K562 (cell line): ENCODE measurements at regions not wholly inside any gene's neighbourhood (a gene's known extent, or its start where the extent isn't known, plus 50 kb on each side); places are given as distances from the start of the nearest gene placed in this dataset.

Experiments
- ATAC-seq: fragments of 200-7000 bp; cut with Tn5 transposase; 3 replicates; pipeline ENCODE4 v1.9.1; 2020; ENCODE audit warnings: moderate library complexity
- BruUV-seq: library from RNA; stranded (reverse); fragments of 400-500 nt; replicated peaks from 2 replicates; lab custom pipeline; 2021; lab: Mats Ljungman, UMichigan
- CTCF ChIA-PET: fragments of 300-600 bp; formaldehyde crosslinking; extraction: SDS; loops from one replicate; lab custom pipeline; 2021; ENCODE audit warnings: low intra/inter-chr PET ratio; lab: Yijun Ruan, JAX
- POLR2A ChIA-PET: fragments of 300-600, 350-650 bp; sonication (Branson Sonifier 250); formaldehyde crosslinking; extraction: SDS; loops from one replicate; lab custom pipeline; 2021; ENCODE audit warnings: antibody characterized with exemption, inconsistent platforms; lab: Yijun Ruan, JAX
- DNase-seq, 4 experiments: peaks; one replicate each; pipeline versions ENCODE4 v3.0.0 to v3.0.0-alpha.2; 2011 to 2018; ENCODE audit warnings: low spot score in 3 of 4, mixed read lengths in 3 of 4; ENCODE audit errors: extremely low read depth in 1 of 4
- FAIRE-seq: peaks from 2 replicates; lab custom pipeline; 2011; peaks lifted over from hg19 to GRCh38; lab: Jason Lieb, UNC
- H2AFZ ChIP-seq: 2 replicates; pipeline ENCODE4 v1.6.0; 2011; ENCODE audit warnings: low read depth, low read length, control low read depth, inconsistent platforms
- H3K27ac ChIP-seq: fragments of 200-600 bp; 3 replicates; pipeline ENCODE4 v1.8.0; 2011; ENCODE audit warnings: low read depth, mild to moderate bottlenecking, control low read depth, inconsistent platforms, low read length, moderate library complexity, mixed read lengths; ENCODE audit errors: extremely low read depth
- H3K27me3 ChIP-seq, 2 experiments: fragments of 300-600 bp in 1 of 2; 2 replicates in 1 of 2; 3 replicates in 1 of 2; pipeline versions ENCODE4 v1.6.0 to v1.8.0; 2011; ENCODE audit warnings: inconsistent platforms in 2 of 2, low read length in 2 of 2, mild to moderate bottlenecking in 1 of 2, mixed read lengths in 1 of 2, moderate library complexity in 1 of 2; ENCODE audit not compliant: control insufficient read depth in 2 of 2, insufficient read depth in 2 of 2
- H3K36me3 ChIP-seq: fragments of 300-600 bp; 3 replicates; pipeline ENCODE4 v1.8.0; 2011; ENCODE audit warnings: mild to moderate bottlenecking, low read length, inconsistent platforms; ENCODE audit not compliant: control insufficient read depth, insufficient read depth
- H3K4me1 ChIP-seq, 2 experiments: fragments of 200-600 bp in 1 of 2; replicated peaks in 1 of 2; 2 replicates in 1 of 2; 3 replicates in 1 of 2; pipeline versions ENCODE4 v1.5.1 to v1.8.0; 2011; ENCODE audit warnings: inconsistent platforms in 2 of 2, low read length in 2 of 2, mild to moderate bottlenecking in 1 of 2, mixed read lengths in 1 of 2, moderate library complexity in 1 of 2; ENCODE audit not compliant: control insufficient read depth in 2 of 2, insufficient read depth in 2 of 2
- H3K4me2 ChIP-seq: 2 replicates; pipeline ENCODE4 v1.6.1; 2011; ENCODE audit warnings: low read length, control low read depth, inconsistent platforms, mixed read lengths; ENCODE audit not compliant: insufficient read depth
- H3K4me3 ChIP-seq: fragments of 200-600 bp; sonication (generic), shearing (Covaris generic); 2 replicates; pipeline ENCODE4 v1.5.1; 2016; ENCODE audit warnings: control low read depth, inconsistent platforms
- H3K79me2 ChIP-seq: fragments of 200-600 bp; 3 replicates; pipeline ENCODE4 v1.8.0; 2011; ENCODE audit warnings: low read length, inconsistent platforms; ENCODE audit not compliant: control insufficient read depth, insufficient read depth
- H3K9ac ChIP-seq, 2 experiments: 2 replicates each; pipeline versions ENCODE4 v1.6.0 to v1.6.1; 2011; ENCODE audit warnings: low read depth in 2 of 2, low read length in 2 of 2, control low read depth in 1 of 2, inconsistent platforms in 1 of 2, mild to moderate bottlenecking in 1 of 2, mixed read lengths in 1 of 2; ENCODE audit not compliant: insufficient read depth in 1 of 2
- H3K9me1 ChIP-seq: one replicate; pipeline ENCODE4 v1.6.0; 2011; ENCODE audit warnings: inconsistent platforms, mild to moderate bottlenecking, low read length, moderate library complexity; ENCODE audit not compliant: control insufficient read depth, insufficient read depth
- H3K9me3 ChIP-seq: replicated peaks from 2 replicates; pipeline ENCODE4 v1.5.1; 2011; ENCODE audit warnings: low read depth, low read length, inconsistent platforms; ENCODE audit not compliant: control insufficient read depth, insufficient read depth
- H4K20me1 ChIP-seq: replicated peaks from 2 replicates; pipeline ENCODE4 v1.6.1; 2011; ENCODE audit warnings: low read length, inconsistent platforms, mixed read lengths; ENCODE audit not compliant: control insufficient read depth, insufficient read depth
- ADNP ChIP-seq: fragments of 200-800 bp; sonication (Bioruptor generic); IDR thresholded peaks from 2 replicates; pipeline ENCODE4 v1.6.1; 2016; ENCODE audit warnings: missing genetic modification characterization, missing compliant biosample characterization
- DDX20 ChIP-seq: fragments of 450-650 bp; IDR thresholded peaks from 2 replicates; pipeline ENCODE4 v1.6.1; 2016; ENCODE audit warnings: missing genetic modification characterization, low read depth, mild to moderate bottlenecking, missing compliant biosample characterization, moderate library complexity
- GATA2 ChIP-seq: sonication (generic); formaldehyde crosslinking; IDR thresholded peaks from 2 replicates; pipeline ENCODE4 v1.4.0; 2020; ENCODE audit warnings: mild to moderate bottlenecking, missing genetic modification reagents
- MTA2 ChIP-seq: fragments of 450-650 bp; IDR thresholded peaks from 2 replicates; pipeline ENCODE4 v1.6.1; 2016; ENCODE audit warnings: low read depth
- NFRKB ChIP-seq: fragments of 450-650 bp; IDR thresholded peaks from 2 replicates; pipeline ENCODE4 v1.6.1; 2016; ENCODE audit warnings: low read depth
- POLR2B ChIP-seq: fragments of 450-650 bp; IDR thresholded peaks from 2 replicates; pipeline ENCODE4 v1.6.1; 2018; ENCODE audit warnings: low read depth; ENCODE audit not compliant: partially characterized antibody
- RBM39 ChIP-seq: fragments of 200-400 bp; formaldehyde crosslinking; optimal IDR thresholded peaks from 2 replicates; pipeline ENCODE3; 2018; ENCODE audit warnings: low read depth, low read length
- UBTF ChIP-seq, 2 experiments: IDR thresholded peaks; 2 replicates each; pipeline ENCODE4 v1.6.1; 2012; ENCODE audit warnings: improper control_type of control experiment in 2 of 2, low read depth in 2 of 2, low read length in 2 of 2, borderline replicate concordance in 1 of 2
- ZNF217 ChIP-seq: sonication (generic); formaldehyde crosslinking; IDR thresholded peaks from 2 replicates; pipeline ENCODE4 v1.8.0; 2022; ENCODE audit warnings: mild to moderate bottlenecking, missing genetic modification reagents
- ZNF830 ChIP-seq: fragments of 250-450 bp; sonication (Bioruptor Pico); IDR thresholded peaks from 2 replicates; pipeline ENCODE4 v1.5.0; 2021; ENCODE audit warnings: mild to moderate bottlenecking
- WGBS: fragments of 100-300 bp; shearing (Covaris generic); methylation state at CpG from one replicate; pipeline ENCODE4 v1.1.6; 2016; ENCODE audit warnings: low coverage, mixed read lengths; ENCODE audit not compliant: insufficient coverage; ENCODE audit errors: missing lambda C conversion rate; 5-methylcytosine and 5-hydroxymethylcytosine counted together
- in situ Hi-C: fragments of 300-500 bp; cut with MboI; formaldehyde crosslinking; loops from 4 replicates; pipeline ENCODE4 v1.15.0; 2018; ENCODE audit warnings: inconsistent platforms, mixed read lengths
- intact Hi-C: fragments of 100-400 bp; cut with micrococcal nuclease; formaldehyde crosslinking; loops from 2 replicates; pipeline ENCODE4 v1.14.2; 2022
- TF ChIP-seq, protein P1 (sequence below): fragments of 450-650 bp; conservative IDR thresholded peaks from 2 replicates; pipeline ENCODE4 v1.6.1; 2016; ENCODE audit warnings: missing genetic modification characterization, low read depth, mild to moderate bottlenecking, control low read depth, missing compliant biosample characterization

GRCh38 chr10:111999205-111999914 is 184.2 kb downstream of the GPAM start:
- Histone ChIP-seq H3K4me3 (no peak overlapping the region), H3K9me3 (no peaks in the 10 kb centered on the region), H3K27me3 (no peaks in the 10 kb centered on the region), H3K79me2 (no peaks in the 10 kb centered on the region), H3K36me3 (no peaks in the 10 kb centered on the region), H3K9ac (no peak overlapping the region), H3K27ac (no peak overlapping the region), H3K4me2 (no peak overlapping the region), H3K4me1 (no peaks in the 10 kb centered on the region), H3K9me1 (no peaks in the 10 kb centered on the region), H2AFZ (no peak overlapping the region), H4K20me1 (no peaks in the 10 kb centered on the region)
- no TSS peak for BruUV-seq
- no peak for FAIRE-seq
- ChIA-PET POLR2A (no interaction called here), CTCF (no interaction called here)
- intact Hi-C loops (no loop called here), in situ Hi-C loops (no loop called here)
- WGBS: 0% methylated on average over 4 of the region's 4 CpGs
- DNase-seq: no peak
- no peak for ATAC-seq
- TF ChIP-seq RBM39 (no peak), ADNP (tag) (no peak), ZNF217 (CRISPR knock-in tag) (no peak), POLR2B (no peak), DDX20 (tag) (no peak), UBTF (IDR thresholded peaks at IDR 0.05; ENCODE audit: borderline replicate concordance in 1 of 2, low read depth in 2 of 2, low read length in 2 of 2) (no peak), GATA2 (CRISPR knock-in tag) (no peak), MTA2 (no peak), NFRKB (no peak), ZNF830 (no peak)
- TF ChIP-seq, protein P1, sequence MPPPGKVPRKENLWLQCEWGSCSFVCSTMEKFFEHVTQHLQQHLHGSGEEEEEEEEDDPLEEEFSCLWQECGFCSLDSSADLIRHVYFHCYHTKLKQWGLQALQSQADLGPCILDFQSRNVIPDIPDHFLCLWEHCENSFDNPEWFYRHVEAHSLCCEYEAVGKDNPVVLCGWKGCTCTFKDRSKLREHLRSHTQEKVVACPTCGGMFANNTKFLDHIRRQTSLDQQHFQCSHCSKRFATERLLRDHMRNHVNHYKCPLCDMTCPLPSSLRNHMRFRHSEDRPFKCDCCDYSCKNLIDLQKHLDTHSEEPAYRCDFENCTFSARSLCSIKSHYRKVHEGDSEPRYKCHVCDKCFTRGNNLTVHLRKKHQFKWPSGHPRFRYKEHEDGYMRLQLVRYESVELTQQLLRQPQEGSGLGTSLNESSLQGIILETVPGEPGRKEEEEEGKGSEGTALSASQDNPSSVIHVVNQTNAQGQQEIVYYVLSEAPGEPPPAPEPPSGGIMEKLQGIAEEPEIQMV (tag): no peak
